Epidermal melanocyte (primary cell): ENCODE measurements at regions not wholly inside any gene's neighbourhood (a gene's known extent, or its start where the extent isn't known, plus 50 kb on each side); places are given as distances from the start of the nearest gene placed in this dataset.
"Not testable (repeated sequence)": the region's sequence is repeated elsewhere in the genome, so short reads cannot be mapped to it uniquely, and the experiment has no call there.

Experiments
- DNase-seq: peaks from one replicate; pipeline ENCODE4 v3.0.0; 2011; ENCODE audit warnings: low spot score; ENCODE audit not compliant: insufficient read length

GRCh38 chr2:59385971-59386370 is 1144.8 kb upstream of the FANCL start:
- no peak for DNase-seq

- no peak for DNase-seq
These were observed 1142.3 kb upstream of the FANCL start for GRCh38 chr2:59383473-59383872.

GRCh38 chr2:59378127-59378526 is 1137.0 kb upstream of the FANCL start:
- DNase-seq, result no peak

GRCh38 chr2:59366288-59366687 is 1125.2 kb upstream of the FANCL start:
- DNase-seq, result no peak

- no peak for DNase-seq
These were observed 1113.4 kb upstream of the FANCL start for GRCh38 chr2:59354498-59354897.

GRCh38 chr2:59353306-59353921 is 1112.3 kb upstream of the FANCL start:
- DNase-seq, result no peak

GRCh38 chr2:59342166-59342565 is 1101.0 kb upstream of the FANCL start:
- no peak for DNase-seq

- no peak for DNase-seq
These were observed 1098.7 kb upstream of the FANCL start for GRCh38 chr2:59339837-59340207.

- DNase-seq, result no peak
These were observed 1098.2 kb upstream of the FANCL start for GRCh38 chr2:59339121-59339836.

GRCh38 chr2:59333007-59333406 is 1091.9 kb upstream of the FANCL start:
- no peak for DNase-seq

GRCh38 chr2:59326581-59327365 is 1085.6 kb upstream of the FANCL start:
- not testable (repeated sequence) for DNase-seq

- no peak for DNase-seq
These were observed 1081.7 kb upstream of the FANCL start for GRCh38 chr2:59322870-59323269.

GRCh38 chr2:59322005-59322404 is 1080.9 kb upstream of the FANCL start:
- DNase-seq, result no peak

- DNase-seq, result no peak
These were observed 1073.1 kb upstream of the FANCL start for GRCh38 chr2:59314031-59314766.

- DNase-seq, result no peak
These were observed 1072.1 kb upstream of the FANCL start for GRCh38 chr2:59312967-59313940.

GRCh38 chr2:59312029-59312428 is 1070.9 kb upstream of the FANCL start:
- DNase-seq, result no peak

GRCh38 chr2:59308108-59308507 is 1067.0 kb upstream of the FANCL start:
- DNase-seq, result no peak

- no peak for DNase-seq
These were observed 1066.1 kb upstream of the FANCL start for GRCh38 chr2:59307196-59307595.

- no peak for DNase-seq
These were observed 1062.1 kb upstream of the FANCL start for GRCh38 chr2:59303272-59303671.

GRCh38 chr2:59302683-59303082 is 1061.6 kb upstream of the FANCL start:
- DNase-seq, result no peak
